OCI-LY7 (cell line): ENCODE measurements at regions not wholly inside any gene's neighbourhood (a gene's known extent, or its start where the extent isn't known, plus 50 kb on each side); places are given as distances from the start of the nearest gene placed in this dataset.

Source experiments
- BruUV-seq: library from RNA; stranded (reverse); fragments of 400-500 nt; replicated peaks from 2 replicates; lab custom pipeline; 2021; lab: Mats Ljungman, UMichigan
- CTCF ChIA-PET: fragments of 300-600 bp; sonication (Branson Sonifier 250); formaldehyde crosslinking; loops from one replicate; lab custom pipeline; 2022; ENCODE audit warnings: antibody characterized with exemption; ENCODE audit not compliant: unreplicated experiment; lab: Charles Lee
- POLR2A ChIA-PET: fragments of 300-600 bp; sonication (Branson Sonifier 250); formaldehyde crosslinking; loops from one replicate; lab custom pipeline; 2022; ENCODE audit warnings: antibody characterized with exemption; lab: Charles Lee
- DNase-seq: peaks from one replicate; pipeline ENCODE4 v3.0.0-alpha.2; 2015; ENCODE audit warnings: low spot score
- H2AFZ ChIP-seq: fragments of 200-600 bp; sonication (generic), shearing (Covaris generic); 2 replicates; pipeline ENCODE4 v1.6.1; 2014; ENCODE audit warnings: mild to moderate bottlenecking, antibody characterized with exemption, low read length, moderate library complexity
- H3K27ac ChIP-seq: fragments of 200-600 bp; sonication (generic); 2 replicates; pipeline ENCODE4 v1.5.1; 2014; ENCODE audit warnings: mixed run types, low read depth, mild to moderate bottlenecking, moderate library complexity, low read length, inconsistent platforms; ENCODE audit not compliant: poor library complexity, severe bottlenecking
- H3K36me3 ChIP-seq: fragments of 200-600 bp; sonication (generic); 2 replicates; pipeline ENCODE4 v1.6.1; 2014; ENCODE audit warnings: mild to moderate bottlenecking, antibody characterized with exemption, low read length, moderate library complexity, mixed read lengths; ENCODE audit not compliant: insufficient read depth
- H3K4me1 ChIP-seq: fragments of 200-600 bp; sonication (generic); 2 replicates; pipeline ENCODE4 v1.5.1; 2014; ENCODE audit warnings: mild to moderate bottlenecking, low read length; ENCODE audit not compliant: insufficient read depth, poor library complexity, severe bottlenecking
- H3K4me2 ChIP-seq: fragments of 200-600 bp; sonication (generic); 2 replicates; pipeline ENCODE4 v1.6.1; 2014; ENCODE audit warnings: mild to moderate bottlenecking, low read length
- H3K4me3 ChIP-seq: fragments of 200-600 bp; sonication (generic); 2 replicates; pipeline ENCODE4 v1.5.1; 2014; ENCODE audit warnings: mild to moderate bottlenecking, low read depth, low read length; ENCODE audit not compliant: poor library complexity, severe bottlenecking
- H3K79me2 ChIP-seq: fragments of 200-600 bp; sonication (generic); 2 replicates; pipeline ENCODE4 v1.6.1; 2016; ENCODE audit warnings: low read depth, mild to moderate bottlenecking, low read length, moderate library complexity, mixed read lengths; ENCODE audit not compliant: insufficient read depth
- H3K9me2 ChIP-seq: fragments of 200-600 bp; sonication (generic); 2 replicates; pipeline ENCODE4 v1.6.1; 2016; ENCODE audit warnings: mild to moderate bottlenecking, low read length, mixed read lengths; ENCODE audit not compliant: insufficient read depth
- H3K9me3 ChIP-seq: fragments of 200-600 bp; sonication (generic); 2 replicates; pipeline ENCODE4 v1.6.1; 2014; ENCODE audit warnings: mild to moderate bottlenecking, mixed run types, low read length, mixed read lengths
- H4K20me1 ChIP-seq: fragments of 200-600 bp; sonication (generic); 2 replicates; pipeline ENCODE4 v1.6.1; 2014; ENCODE audit warnings: mild to moderate bottlenecking, antibody characterized with exemption, low read length, moderate library complexity, mixed read lengths; ENCODE audit not compliant: insufficient read depth
- CTCF ChIP-seq: fragments of 200-600 bp; sonication (generic); conservative IDR thresholded peaks from 2 replicates; pipeline ENCODE4 v1.5.1; 2014; ENCODE audit warnings: mild to moderate bottlenecking, antibody characterized with exemption, low read length, moderate library complexity, mixed read lengths
- EZH2phosphoT487 ChIP-seq: fragments of 200-600 bp; sonication (generic); IDR thresholded peaks from 2 replicates; pipeline ENCODE4 v1.6.1; 2018; ENCODE audit warnings: low read depth, borderline replicate concordance, mild to moderate bottlenecking, mixed run types, antibody characterized with exemption, low read length, moderate library complexity, mixed read lengths
- intact Hi-C: fragments of 100-400 bp; cut with micrococcal nuclease; formaldehyde crosslinking; loops from one replicate; pipeline ENCODE4 v1.10.0; 2022; ENCODE audit not compliant: unreplicated experiment

DNA sequence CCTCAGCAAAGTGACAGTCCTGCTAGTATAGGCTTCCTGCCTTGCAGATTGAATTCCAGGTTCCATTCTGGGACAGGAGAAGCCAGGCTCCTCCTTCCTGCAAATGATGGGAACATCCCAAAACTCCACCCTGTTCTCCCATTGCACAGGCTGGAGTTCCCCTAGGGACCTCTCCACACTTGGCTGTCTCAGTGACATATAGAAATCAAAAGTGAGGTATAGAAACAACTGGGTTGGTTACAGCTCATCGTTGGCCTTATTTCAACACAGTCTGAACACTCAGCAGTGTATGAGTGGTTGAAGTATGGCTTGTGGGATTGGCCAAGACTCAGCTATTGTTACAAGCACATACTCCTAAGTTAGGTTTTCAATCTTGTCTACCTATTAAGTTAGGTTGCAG lies 157.8 kb upstream of the FTMT start:
- CTCF ChIA-PET, result no interaction called here
- Histone ChIP-seq H4K20me1 (no peaks in the 10 kb centered on the region), H2AFZ (no peak overlapping the region), H3K79me2 (no peaks in the 10 kb centered on the region), H3K4me3 (no peak overlapping the region), H3K27ac (no peak overlapping the region), H3K4me2 (no peak overlapping the region), H3K9me2 (no peaks in the 10 kb centered on the region), H3K36me3 (no peaks in the 10 kb centered on the region), H3K9me3 (no peaks in the 10 kb centered on the region), H3K4me1 (no peaks in the 10 kb centered on the region)
- intact Hi-C loops, result no loop called here
- no TSS peak for BruUV-seq
- no peak for TF ChIP-seq EZH2phosphoT487
- no peak for TF ChIP-seq CTCF
- no peak for DNase-seq
- POLR2A ChIA-PET, result no interaction called here

DNA sequence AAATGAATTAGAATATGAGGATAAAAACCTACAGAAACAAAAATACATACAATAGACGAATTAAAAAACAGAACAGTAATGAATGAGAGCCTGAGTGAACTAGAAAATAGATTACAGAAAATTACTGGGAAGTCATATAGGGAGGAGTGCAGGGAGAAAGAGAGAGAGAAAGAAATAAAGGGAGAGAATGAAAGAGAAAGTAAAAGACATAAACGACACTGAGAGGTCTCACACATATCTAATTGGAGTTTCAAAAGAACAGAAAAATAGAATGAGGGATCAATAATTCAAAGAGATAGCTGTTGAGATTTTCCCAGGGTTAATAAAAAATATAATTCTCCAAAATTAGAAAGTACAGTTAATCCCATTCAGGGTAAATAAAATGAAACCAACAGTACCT lies 156.4 kb upstream of the FTMT start:
- DNase-seq, result no peak
- BruUV-seq, result no TSS peak
- TF ChIP-seq CTCF, result no peak
- no peak for TF ChIP-seq EZH2phosphoT487
- H3K27ac ChIP-seq, result no peak overlapping the region
- no peaks in the 10 kb centered on the region for H3K9me2 ChIP-seq
- no peak overlapping the region for H2AFZ ChIP-seq
- ChIA-PET CTCF (no interaction called here), POLR2A (interaction anchor here (0.7 kb wide), 1 partner anchor 771 kb away, joined by 3 read pairs; no protein-coding TSS in a partner anchor)
- intact Hi-C loops, result no loop called here
- no peaks in the 10 kb centered on the region for H3K79me2 ChIP-seq
- H3K4me2 ChIP-seq, result no peak overlapping the region
- H3K9me3 ChIP-seq, result no peaks in the 10 kb centered on the region
- H4K20me1 ChIP-seq, result no peaks in the 10 kb centered on the region
- H3K4me3 ChIP-seq, result no peak overlapping the region
- H3K36me3 ChIP-seq, result no peaks in the 10 kb centered on the region
- H3K4me1 ChIP-seq, result no peaks in the 10 kb centered on the region

DNA sequence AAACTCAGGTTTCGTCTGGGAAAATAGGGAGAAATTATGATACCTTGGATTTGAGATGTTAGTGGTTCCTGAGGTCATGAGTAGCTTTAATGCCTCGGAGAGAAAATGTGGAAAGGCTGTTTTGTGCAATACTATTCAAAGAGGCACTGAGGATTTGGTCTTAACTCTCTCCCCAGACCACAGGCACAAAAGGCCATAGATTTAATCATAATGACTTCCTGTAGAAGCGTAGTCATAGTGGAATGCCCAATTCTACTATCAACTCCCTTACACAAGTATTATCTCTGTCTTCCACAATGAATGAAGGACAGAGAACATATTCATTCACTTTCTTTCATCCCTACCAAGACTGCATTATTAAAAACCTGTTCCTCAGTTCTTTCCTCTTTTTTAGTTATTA lies 153.0 kb upstream of the FTMT start:
- CTCF ChIA-PET, result no interaction called here
- intact Hi-C loops, result no loop called here
- no peaks in the 10 kb centered on the region for H3K36me3 ChIP-seq
- no peaks in the 10 kb centered on the region for H3K4me1 ChIP-seq
- no peaks in the 10 kb centered on the region for H3K9me3 ChIP-seq
- no peak overlapping the region for H2AFZ ChIP-seq
- H4K20me1 ChIP-seq, result no peaks in the 10 kb centered on the region
- H3K4me3 ChIP-seq, result no peak overlapping the region
- POLR2A ChIA-PET, result no interaction called here
- H3K27ac ChIP-seq, result no peak overlapping the region
- TF ChIP-seq CTCF (no peak), EZH2phosphoT487 (no peak)
- H3K4me2 ChIP-seq, result no peak overlapping the region
- H3K9me2 ChIP-seq, result no peaks in the 10 kb centered on the region
- no TSS peak for BruUV-seq
- H3K79me2 ChIP-seq, result no peaks in the 10 kb centered on the region
- DNase-seq, result no peak
